ENCODE measurements at regions not wholly inside any gene's neighbourhood (a gene's known extent, or its start where the extent isn't known, plus 50 kb on each side); places are given as distances from the start of the nearest gene placed in this dataset.

- WGBS (ENCODE audit: insufficient coverage, low coverage, low lambda C conversion rate, missing lambda C conversion rate): 77% methylated on average over 11 of the region's 16 CpGs
- ATAC-seq (no peak), DNase-seq (no peak)
These were observed 314.8 kb downstream of the QKI start for GRCh38 chr6:163729127-163729872.

GRCh38 chr6:163728442-163729126 is 314.1 kb downstream of the QKI start:
- ATAC-seq (no peak), DNase-seq (no peak)
- no peak overlapping the region for H3K27ac ChIP-seq
- H3K36me3 ChIP-seq: no peaks in the 10 kb centered on the region
- intact Hi-C loops (cut with DNase I): no loop called here
- no peak for TF ChIP-seq CTCF (IDR thresholded peaks at IDR 0.05)
- no peak for TF ChIP-seq POLR2A (IDR thresholded peaks at IDR 0.05)
- no peaks in the 10 kb centered on the region for H3K9me3 ChIP-seq
- WGBS (ENCODE audit: insufficient coverage, low coverage, low lambda C conversion rate, missing lambda C conversion rate): 76% methylated on average over 8 of the region's 13 CpGs
- no peaks in the 10 kb centered on the region for H3K4me1 ChIP-seq
- H3K27me3 ChIP-seq: no peaks in the 10 kb centered on the region
- no peak overlapping the region for H3K4me3 ChIP-seq

More at GRCh38 chr6:163729127-163729872, 314.8 kb downstream of the QKI start:
- Histone ChIP-seq H3K9me3 (no peaks in the 10 kb centered on the region), H3K36me3 (no peaks in the 10 kb centered on the region), H3K4me1 (no peaks in the 10 kb centered on the region), H3K27ac (no peak overlapping the region), H3K27me3 (no peaks in the 10 kb centered on the region), H3K4me3 (no peak overlapping the region)
- no peak for TF ChIP-seq POLR2A (IDR thresholded peaks at IDR 0.05)
- no peak for TF ChIP-seq CTCF (IDR thresholded peaks at IDR 0.05)
- intact Hi-C loops (cut with DNase I): no loop called here

- ATAC-seq (no peak), DNase-seq (no peak)
- Histone ChIP-seq H3K27me3 (no peaks in the 10 kb centered on the region), H3K9me3 (no peaks in the 10 kb centered on the region), H3K27ac (no peak overlapping the region), H3K36me3 (no peaks in the 10 kb centered on the region), H3K4me3 (no peak overlapping the region), H3K4me1 (no peaks in the 10 kb centered on the region)
- TF ChIP-seq CTCF (IDR thresholded peaks at IDR 0.05) (no peak), POLR2A (IDR thresholded peaks at IDR 0.05) (no peak)
- intact Hi-C loops (cut with DNase I): no loop called here
- WGBS (ENCODE audit: insufficient coverage, low coverage, low lambda C conversion rate, missing lambda C conversion rate): 100% methylated on average over 1 of the region's 14 CpGs
These were observed 311.6 kb downstream of the QKI start for GRCh38 chr6:163726037-163726695.

GRCh38 chr6:163725008-163725941 is 310.8 kb downstream of the QKI start:
- intact Hi-C loops (cut with DNase I): no loop called here
- no peak for ATAC-seq
- H3K27me3 ChIP-seq: no peaks in the 10 kb centered on the region
- WGBS (ENCODE audit: insufficient coverage, low coverage, low lambda C conversion rate, missing lambda C conversion rate): 85% methylated on average over 16 of the region's 19 CpGs
- peaks cover 0 to 5% (median 2%) of the 10 kb centered on the region in 4 donors for H3K4me1 ChIP-seq
- H3K9me3 ChIP-seq: no peaks in the 10 kb centered on the region
- TF ChIP-seq CTCF (IDR thresholded peaks at IDR 0.05) (no peak), POLR2A (IDR thresholded peaks at IDR 0.05) (no peak)
- no peak overlapping the region for H3K4me3 ChIP-seq
- H3K36me3 ChIP-seq: no peaks in the 10 kb centered on the region
- no peak for DNase-seq
- no peak overlapping the region for H3K27ac ChIP-seq
